GM19238 (cell line): ENCODE measurements at regions not wholly inside any gene's neighbourhood (a gene's known extent, or its start where the extent isn't known, plus 50 kb on each side); places are given as distances from the start of the nearest gene placed in this dataset.
"Not testable (repeated sequence)": the region's sequence is repeated elsewhere in the genome, so short reads cannot be mapped to it uniquely, and the experiment has no call there.

Experiments
- DNase-seq: peaks from one replicate; pipeline ENCODE4 v3.0.0; 2011; ENCODE audit warnings: low spot score; ENCODE audit not compliant: insufficient read length

DNA sequence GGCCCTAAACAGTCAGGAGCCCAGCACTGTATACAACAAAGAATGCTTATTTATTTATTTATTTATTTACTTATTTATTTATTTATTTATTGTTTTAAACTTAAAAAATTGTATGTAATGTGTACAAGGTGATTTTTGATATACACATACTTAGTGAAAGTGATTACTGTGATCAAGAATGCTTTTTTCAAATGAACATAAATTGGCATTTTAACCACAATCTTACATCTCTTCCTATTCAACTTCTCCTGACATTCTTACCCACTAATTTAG lies 776.6 kb downstream of the TSN start:
- DNase-seq, result no peak

GRCh38 chr2:122532481-122532880 lies 777.0 kb downstream of the TSN start:
- DNase-seq, result no peak

DNA sequence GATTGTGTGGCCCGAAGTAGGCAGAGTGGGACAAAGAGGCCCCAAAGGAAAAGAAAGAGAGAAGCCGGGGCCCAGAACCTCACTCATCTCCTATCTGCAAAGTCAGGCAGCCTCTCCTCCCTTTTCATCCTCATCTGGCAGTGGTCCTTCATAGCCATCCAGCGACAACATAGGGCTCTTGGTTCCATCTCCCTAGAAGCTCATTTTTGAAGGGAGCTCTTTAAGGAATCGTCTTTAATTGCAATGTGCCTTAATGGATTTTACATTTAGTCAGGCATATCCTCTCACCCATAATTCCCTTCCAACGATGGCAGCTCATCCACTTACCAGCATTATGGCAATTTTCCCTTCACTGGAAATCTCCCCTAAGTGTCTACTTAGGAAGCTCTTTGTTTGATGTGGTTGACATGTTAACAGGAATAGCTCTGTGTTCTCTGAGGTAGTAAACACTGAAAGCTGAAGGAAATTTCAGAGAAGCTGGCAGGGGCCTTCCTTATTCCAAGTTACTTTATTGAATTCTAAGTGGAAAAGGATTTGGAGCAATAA lies 780.6 kb downstream of the TSN start:
- no peak for DNase-seq

GRCh38 chr2:122539311-122539710 lies 783.9 kb downstream of the TSN start:
- DNase-seq, result no peak

GRCh38 chr2:122539920-122540319 lies 784.5 kb downstream of the TSN start:
- no peak for DNase-seq

- DNase-seq, result no peak
Measured at GRCh38 chr2:122542236-122542635, 786.8 kb downstream of the TSN start.

- no peak for DNase-seq
Measured at GRCh38 chr2:122542646-122543045, 787.2 kb downstream of the TSN start.

GRCh38 chr2:122543815-122544214 lies 788.4 kb downstream of the TSN start:
- DNase-seq, result no peak

- DNase-seq, result no peak
Measured at GRCh38 chr2:122545821-122546220, 790.4 kb downstream of the TSN start.

- no peak for DNase-seq
Measured at GRCh38 chr2:122562775-122563174, 807.3 kb downstream of the TSN start.

GRCh38 chr2:122563781-122564180 lies 808.3 kb downstream of the TSN start:
- DNase-seq, result no peak

DNA sequence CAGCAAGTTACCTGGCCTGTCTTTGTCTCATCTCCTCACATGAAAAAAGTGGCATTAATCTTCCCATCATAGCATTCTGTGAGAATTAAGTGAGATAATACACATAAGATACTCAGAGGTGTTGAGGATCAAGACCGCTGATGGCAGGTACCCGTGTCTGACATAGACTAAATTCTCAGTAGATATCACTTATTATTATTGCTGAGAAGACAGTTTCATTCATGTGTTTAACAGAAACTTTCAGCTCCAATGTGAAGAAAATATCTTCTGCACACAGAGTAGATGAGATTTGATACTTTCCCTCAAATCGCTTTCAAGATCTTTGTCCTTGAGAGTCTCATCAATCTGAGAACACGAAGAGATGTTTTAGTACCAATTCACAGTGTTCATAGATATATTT lies 809.4 kb downstream of the TSN start:
- no peak for DNase-seq

DNA sequence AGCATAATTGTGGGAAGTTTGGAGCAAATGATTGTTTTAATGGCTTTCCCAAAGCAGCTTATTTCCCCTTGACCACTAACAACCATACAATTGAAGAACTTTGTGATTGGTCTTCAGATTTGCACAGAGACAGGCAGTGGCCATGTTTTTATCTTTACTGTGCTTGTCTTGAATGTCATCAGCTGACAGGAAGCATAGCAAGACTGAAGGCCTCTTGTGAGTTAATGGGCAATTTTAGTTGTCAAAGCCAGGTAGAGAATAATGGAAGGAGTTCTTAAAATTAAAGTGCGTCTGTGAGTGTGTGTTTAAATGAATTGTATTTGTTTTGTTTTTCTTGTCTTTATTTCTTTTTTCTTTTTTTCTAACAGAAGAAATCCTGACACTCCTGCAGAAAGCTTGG lies 809.9 kb downstream of the TSN start:
- no peak for DNase-seq

GRCh38 chr2:122570641-122571040 lies 815.2 kb downstream of the TSN start:
- no peak for DNase-seq

GRCh38 chr2:122571471-122571870 lies 816.0 kb downstream of the TSN start:
- DNase-seq, result not testable (repeated sequence)

GRCh38 chr2:122575076-122575475 lies 819.6 kb downstream of the TSN start:
- DNase-seq, result no peak

- DNase-seq, result no peak
Measured at GRCh38 chr2:122583159-122583917, 827.9 kb downstream of the TSN start.

GRCh38 chr2:122590524-122590923 lies 835.1 kb downstream of the TSN start:
- no peak for DNase-seq

DNA sequence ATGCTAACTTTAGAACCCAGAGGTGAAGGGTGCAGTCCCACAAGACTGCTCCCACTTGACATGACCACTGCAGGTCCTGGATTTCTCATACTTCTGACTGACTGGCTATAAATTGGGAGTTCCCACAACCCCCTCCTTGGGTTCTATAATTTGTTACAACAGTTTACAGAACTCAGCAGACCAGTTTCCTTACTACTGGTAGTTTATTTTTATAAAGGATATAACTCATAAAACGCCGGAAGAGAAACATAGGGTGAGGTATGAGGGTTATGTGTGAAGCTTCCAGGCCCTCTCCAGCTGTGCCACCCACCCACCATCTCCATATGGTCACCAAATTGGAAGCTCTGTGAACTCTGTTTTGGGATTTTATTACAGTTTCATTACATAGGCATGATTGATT lies 839.6 kb downstream of the TSN start:
- no peak for DNase-seq

DNA sequence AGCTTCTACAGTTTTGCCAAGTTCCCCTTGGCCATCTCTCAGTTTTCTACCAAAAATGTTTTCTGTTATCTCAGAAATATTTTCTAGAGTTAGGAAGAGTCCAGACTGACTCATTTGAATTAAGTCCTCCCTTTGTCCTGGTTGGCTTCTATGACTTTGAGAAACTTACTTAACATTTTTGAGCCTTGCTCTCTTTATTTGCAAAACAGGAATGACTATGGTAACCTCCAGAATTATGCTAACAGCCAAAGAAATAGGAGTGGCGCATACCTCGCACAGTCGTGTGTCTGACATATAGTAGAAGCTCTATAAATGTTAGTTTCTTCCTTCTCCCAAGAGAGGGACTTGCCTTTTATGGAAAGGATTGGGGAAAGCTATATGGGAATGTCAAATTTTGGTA lies 841.1 kb downstream of the TSN start:
- DNase-seq, result no peak

- DNase-seq, result no peak
Measured at GRCh38 chr2:122598784-122599183, 843.3 kb downstream of the TSN start.

DNA sequence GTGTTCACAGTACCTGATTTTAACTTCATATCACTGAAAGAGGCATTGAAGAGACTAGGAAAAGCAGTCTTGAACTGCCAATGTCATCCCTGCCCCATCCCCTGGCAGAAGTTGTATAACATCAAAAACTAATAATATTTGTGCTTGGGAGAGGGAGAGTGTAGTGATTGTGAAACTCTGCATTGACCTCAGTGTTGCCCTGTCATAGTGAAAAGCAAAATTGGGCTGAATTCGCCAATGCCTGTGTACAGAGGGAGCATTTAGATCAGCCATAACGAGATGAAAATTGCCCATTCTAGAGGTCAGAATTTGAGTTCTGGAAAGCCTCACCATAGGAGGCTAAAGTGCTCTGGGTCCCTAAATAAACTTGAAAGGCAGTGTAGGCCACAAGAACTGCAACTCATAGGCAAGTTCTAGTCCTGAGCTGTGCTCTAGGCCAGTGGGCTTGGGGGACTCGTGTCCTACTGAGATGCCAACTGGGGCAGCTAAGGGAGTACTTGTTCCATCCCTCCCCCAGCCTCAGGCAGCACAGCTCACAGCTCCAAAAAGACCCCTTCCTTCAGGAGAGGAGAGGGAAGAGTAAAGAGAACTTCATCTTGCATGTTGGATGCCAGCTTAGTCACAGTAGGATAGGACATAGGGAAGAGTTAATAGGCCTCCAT lies 855.6 kb downstream of the TSN start:
- no peak for DNase-seq

DNA sequence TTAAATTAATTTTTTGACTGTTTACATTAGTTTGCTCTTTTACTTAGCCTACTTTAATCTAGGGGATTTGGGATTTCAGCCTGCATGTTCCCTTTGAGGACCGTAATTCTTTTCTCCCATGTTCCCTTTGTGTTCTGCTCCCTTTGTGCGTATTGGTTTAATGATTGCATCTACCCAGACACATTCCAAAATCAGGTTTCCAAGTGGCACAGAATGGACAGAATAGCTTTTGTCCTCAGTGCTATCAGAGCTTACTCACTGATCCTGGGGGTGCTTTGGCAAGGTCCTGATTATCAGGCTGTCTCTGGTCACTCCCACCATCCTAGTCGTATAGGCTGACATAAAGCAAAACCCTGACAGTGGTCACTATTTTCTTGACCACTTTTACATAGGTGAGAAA lies 867.5 kb downstream of the TSN start:
- no peak for DNase-seq
